ENCODE measurements at regions not wholly inside any gene's neighbourhood (a gene's known extent, or its start where the extent isn't known, plus 50 kb on each side); places are given as distances from the start of the nearest gene placed in this dataset.

GRCh38 chr6:102686461-102686860 is 1293.0 kb downstream of the GRIK2 start:
- H3K9me3 ChIP-seq (ENCODE audit: low read length), result no peaks in the 10 kb centered on the region
- no peaks in the 10 kb centered on the region for H3K36me3 ChIP-seq (ENCODE audit: insufficient read depth, low read length)
- H3K4me3 ChIP-seq (ENCODE audit: low read length), result peak overlapping the region; percentile 17
- peak overlapping the region; percentile 25 for H3K4me2 ChIP-seq (ENCODE audit: low read length)
- H3K27ac ChIP-seq (ENCODE audit: low read length), result peak overlapping the region; percentile 75
- peaks cover 3% of the 10 kb centered on the region for H3F3A ChIP-seq (ENCODE audit: insufficient read depth, low read length, poor library complexity, severe bottlenecking)
- TF ChIP-seq EP300 (conservative IDR thresholded peaks at IDR 0.05; ENCODE audit: poor library complexity, severe bottlenecking), result no peak
- TF ChIP-seq EZH2 (IDR thresholded peaks at IDR 0.05; ENCODE audit: borderline replicate concordance, insufficient read depth, low read length, poor library complexity, severe bottlenecking), result no peak
- TF ChIP-seq, protein P1, sequence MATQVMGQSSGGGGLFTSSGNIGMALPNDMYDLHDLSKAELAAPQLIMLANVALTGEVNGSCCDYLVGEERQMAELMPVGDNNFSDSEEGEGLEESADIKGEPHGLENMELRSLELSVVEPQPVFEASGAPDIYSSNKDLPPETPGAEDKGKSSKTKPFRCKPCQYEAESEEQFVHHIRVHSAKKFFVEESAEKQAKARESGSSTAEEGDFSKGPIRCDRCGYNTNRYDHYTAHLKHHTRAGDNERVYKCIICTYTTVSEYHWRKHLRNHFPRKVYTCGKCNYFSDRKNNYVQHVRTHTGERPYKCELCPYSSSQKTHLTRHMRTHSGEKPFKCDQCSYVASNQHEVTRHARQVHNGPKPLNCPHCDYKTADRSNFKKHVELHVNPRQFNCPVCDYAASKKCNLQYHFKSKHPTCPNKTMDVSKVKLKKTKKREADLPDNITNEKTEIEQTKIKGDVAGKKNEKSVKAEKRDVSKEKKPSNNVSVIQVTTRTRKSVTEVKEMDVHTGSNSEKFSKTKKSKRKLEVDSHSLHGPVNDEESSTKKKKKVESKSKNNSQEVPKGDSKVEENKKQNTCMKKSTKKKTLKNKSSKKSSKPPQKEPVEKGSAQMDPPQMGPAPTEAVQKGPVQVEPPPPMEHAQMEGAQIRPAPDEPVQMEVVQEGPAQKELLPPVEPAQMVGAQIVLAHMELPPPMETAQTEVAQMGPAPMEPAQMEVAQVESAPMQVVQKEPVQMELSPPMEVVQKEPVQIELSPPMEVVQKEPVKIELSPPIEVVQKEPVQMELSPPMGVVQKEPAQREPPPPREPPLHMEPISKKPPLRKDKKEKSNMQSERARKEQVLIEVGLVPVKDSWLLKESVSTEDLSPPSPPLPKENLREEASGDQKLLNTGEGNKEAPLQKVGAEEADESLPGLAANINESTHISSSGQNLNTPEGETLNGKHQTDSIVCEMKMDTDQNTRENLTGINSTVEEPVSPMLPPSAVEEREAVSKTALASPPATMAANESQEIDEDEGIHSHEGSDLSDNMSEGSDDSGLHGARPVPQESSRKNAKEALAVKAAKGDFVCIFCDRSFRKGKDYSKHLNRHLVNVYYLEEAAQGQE (IDR thresholded peaks at IDR 0.05; ENCODE audit: borderline replicate concordance), result no peak
- H4K20me1 ChIP-seq (ENCODE audit: insufficient read depth), result no peaks in the 10 kb centered on the region
- H2AFZ ChIP-seq (ENCODE audit: low read depth, low read length), result peak overlapping the region; percentile 36
- H3K27me3 ChIP-seq (ENCODE audit: insufficient read depth, low read depth, low read length), result no peaks in the 10 kb centered on the region
- H3K79me2 ChIP-seq (replicated peaks; ENCODE audit: insufficient read depth, low read length), result no peaks in the 10 kb centered on the region
- no peaks in the 10 kb centered on the region for H3K9me2 ChIP-seq (ENCODE audit: insufficient read depth, low read length)
- peak overlapping the region; percentile 6 for H3K9ac ChIP-seq (ENCODE audit: low read length)

GRCh38 chr6:102680413-102680812 is 1286.9 kb downstream of the GRIK2 start:
- Histone ChIP-seq H3K4me3 (ENCODE audit: low read length) (no peak overlapping the region), H3K4me2 (ENCODE audit: low read length) (no peak overlapping the region), H3F3A (ENCODE audit: insufficient read depth, low read length, poor library complexity, severe bottlenecking) (no peaks in the 10 kb centered on the region), H4K20me1 (ENCODE audit: insufficient read depth) (no peaks in the 10 kb centered on the region), H3K27ac (ENCODE audit: low read length) (no peak overlapping the region), H3K27me3 (ENCODE audit: insufficient read depth, low read depth, low read length) (no peaks in the 10 kb centered on the region), H3K36me3 (ENCODE audit: insufficient read depth, low read length) (no peaks in the 10 kb centered on the region), H3K9me3 (ENCODE audit: low read length) (no peaks in the 10 kb centered on the region), H3K9ac (ENCODE audit: low read length) (no peak overlapping the region), H2AFZ (ENCODE audit: low read depth, low read length) (no peak overlapping the region), H3K9me2 (ENCODE audit: insufficient read depth, low read length) (no peaks in the 10 kb centered on the region), H3K79me2 (replicated peaks; ENCODE audit: insufficient read depth, low read length) (no peaks in the 10 kb centered on the region)
- TF ChIP-seq SMC3 (conservative IDR thresholded peaks at IDR 0.05; ENCODE audit: poor library complexity) (no peak), TAF1 (IDR thresholded peaks at IDR 0.05; ENCODE audit: low read depth) (no peak), EZH2 (IDR thresholded peaks at IDR 0.05; ENCODE audit: borderline replicate concordance, insufficient read depth, low read length, poor library complexity, severe bottlenecking) (no peak), EP300 (conservative IDR thresholded peaks at IDR 0.05; ENCODE audit: poor library complexity, severe bottlenecking) (no peak), CTCF (IDR thresholded peaks at IDR 0.05; ENCODE audit: poor library complexity, severe bottlenecking) (no peak), RAD21 (conservative IDR thresholded peaks at IDR 0.05) (no peak), MXI1 (conservative IDR thresholded peaks at IDR 0.05; ENCODE audit: poor library complexity, severe bottlenecking) (no peak), POLR2AphosphoS5 (IDR thresholded peaks at IDR 0.05) (no peak)
- TF ChIP-seq, protein P1 (IDR thresholded peaks at IDR 0.05; ENCODE audit: borderline replicate concordance), result no peak
